ENCODE measurements at regions not wholly inside any gene's neighbourhood (a gene's known extent, or its start where the extent isn't known, plus 50 kb on each side); places are given as distances from the start of the nearest gene placed in this dataset.

GRCh38 chr3:40810813-40811212 lies 286.1 kb downstream of the ZNF621 start:
- no peak for DNase-seq (ENCODE audit: low spot score)
- Histone ChIP-seq H3K4me1 (no peaks in the 10 kb centered on the region), H3K27ac (no peak overlapping the region), H3K36me3 (no peaks in the 10 kb centered on the region), H3K27me3 (no peaks in the 10 kb centered on the region), H3K9me3 (peaks cover 0 to 40% of the 10 kb centered on the region in 2 donors), H3K4me3 (no peak overlapping the region)
- TF ChIP-seq CTCF (IDR thresholded peaks at IDR 0.05), result no peak

GRCh38 chr3:40817017-40817416 lies 292.3 kb downstream of the ZNF621 start:
- no peaks in the 10 kb centered on the region for H3K27me3 ChIP-seq
- H3K4me3 ChIP-seq, result no peak overlapping the region
- no peak for TF ChIP-seq CTCF (IDR thresholded peaks at IDR 0.05)
- H3K4me1 ChIP-seq, result no peaks in the 10 kb centered on the region
- no peak overlapping the region for H3K27ac ChIP-seq
- DNase-seq (ENCODE audit: low spot score), result no peak
- no peaks in the 10 kb centered on the region for H3K36me3 ChIP-seq
- H3K9me3 ChIP-seq, result peaks cover 0 to 9% of the 10 kb centered on the region in 2 donors

GRCh38 chr3:40821315-40821714 lies 296.6 kb downstream of the ZNF621 start:
- H3K36me3 ChIP-seq, result no peaks in the 10 kb centered on the region
- TF ChIP-seq CTCF (IDR thresholded peaks at IDR 0.05), result no peak
- DNase-seq (ENCODE audit: low spot score), result no peak
- H3K27me3 ChIP-seq, result no peaks in the 10 kb centered on the region
- no peak overlapping the region for H3K27ac ChIP-seq
- no peak overlapping the region for H3K4me3 ChIP-seq
- H3K4me1 ChIP-seq, result no peaks in the 10 kb centered on the region
- H3K9me3 ChIP-seq, result no peaks in the 10 kb centered on the region

- Histone ChIP-seq H3K4me1 (peaks cover 0 to 4% of the 10 kb centered on the region in 2 donors), H3K36me3 (no peaks in the 10 kb centered on the region), H3K27ac (no peak overlapping the region), H3K27me3 (no peaks in the 10 kb centered on the region), H3K4me3 (no peak overlapping the region), H3K9me3 (no peaks in the 10 kb centered on the region)
- no peak for DNase-seq (ENCODE audit: low spot score)
- TF ChIP-seq CTCF (IDR thresholded peaks at IDR 0.05), result no peak
Measured at GRCh38 chr3:40827226-40827625, 302.5 kb downstream of the ZNF621 start.

- H3K27me3 ChIP-seq, result no peaks in the 10 kb centered on the region
- H3K9me3 ChIP-seq, result no peaks in the 10 kb centered on the region
- no peaks in the 10 kb centered on the region for H3K36me3 ChIP-seq
- peaks cover 0 to 4% of the 10 kb centered on the region in 2 donors for H3K4me1 ChIP-seq
- H3K4me3 ChIP-seq, result no peak overlapping the region
- H3K27ac ChIP-seq, result no peak overlapping the region
- DNase-seq (ENCODE audit: low spot score), result peak; percentile 87
- no peak for TF ChIP-seq CTCF (IDR thresholded peaks at IDR 0.05)
Measured at GRCh38 chr3:40827942-40828688, 303.4 kb downstream of the ZNF621 start.

Measured in right atrium auricular region (tissue), 2 donors.